ENCODE measurements at regions not wholly inside any gene's neighbourhood (a gene's known extent, or its start where the extent isn't known, plus 50 kb on each side); places are given as distances from the start of the nearest gene placed in this dataset.

GRCh38 chr4:42328978-42329377 lies 68.3 kb upstream of the SHISA3 start:
- no peak for DNase-seq (ENCODE audit: low read depth, low spot score)

GRCh38 chr4:42329421-42329820 lies 67.9 kb upstream of the SHISA3 start:
- no peak for DNase-seq (ENCODE audit: low read depth, low spot score)

GRCh38 chr4:42330002-42330592 lies 67.2 kb upstream of the SHISA3 start:
- DNase-seq (ENCODE audit: low read depth, low spot score) = no peak

GRCh38 chr4:42331040-42331439 lies 66.2 kb upstream of the SHISA3 start:
- DNase-seq (ENCODE audit: low read depth, low spot score) = no peak

GRCh38 chr4:42331914-42332368 lies 65.3 kb upstream of the SHISA3 start:
- DNase-seq (ENCODE audit: low read depth, low spot score) = no peak

- peak; percentile 38 for DNase-seq (ENCODE audit: low read depth, low spot score)
These were observed 57.3 kb upstream of the SHISA3 start for GRCh38 chr4:42339935-42340406.

GRCh38 chr4:42341518-42342026 lies 55.7 kb upstream of the SHISA3 start:
- no peak for DNase-seq (ENCODE audit: low read depth, low spot score)

- DNase-seq (ENCODE audit: low read depth, low spot score) = no peak
These were observed 54.8 kb upstream of the SHISA3 start for GRCh38 chr4:42342459-42342858.

- no peak for DNase-seq (ENCODE audit: low read depth, low spot score)
These were observed 53.0 kb upstream of the SHISA3 start for GRCh38 chr4:42344309-42344708.

GRCh38 chr4:42344749-42345148 lies 52.5 kb upstream of the SHISA3 start:
- DNase-seq (ENCODE audit: low read depth, low spot score) = no peak

GRCh38 chr4:42345962-42346544 lies 51.2 kb upstream of the SHISA3 start:
- DNase-seq (ENCODE audit: low read depth, low spot score) = no peak

GRCh38 chr4:42347076-42347475 lies 50.2 kb upstream of the SHISA3 start:
- DNase-seq (ENCODE audit: low read depth, low spot score) = no peak

Measured in ELF-1 (cell line).